ENCODE measurements at regions not wholly inside any gene's neighbourhood (a gene's known extent, or its start where the extent isn't known, plus 50 kb on each side); places are given as distances from the start of the nearest gene placed in this dataset.

- no peaks in the 10 kb centered on the region for H3K79me1 ChIP-seq (ENCODE audit: low read depth, low read length)
- no peak overlapping the region for H2AFZ ChIP-seq (ENCODE audit: low read length)
- H3K23me2 ChIP-seq (ENCODE audit: low read depth, low read length) = no peaks in the 10 kb centered on the region
- H2BK12ac ChIP-seq (ENCODE audit: low read depth, low read length) = no peak overlapping the region
- H2BK15ac ChIP-seq (ENCODE audit: low read length) = no peak overlapping the region
- H3K27me3 ChIP-seq (replicated peaks in 1 of 4; ENCODE audit: control insufficient read depth in 3 of 4, extremely low read depth in 1 of 4, insufficient read depth in 3 of 4, low read length in 3 of 4) = no peaks in the 10 kb centered on the region
- FAIRE-seq (peak; percentile 13), DNase-seq (ENCODE audit: low read depth in 1 of 2, low spot score in 2 of 2) (no peak)
- no peak overlapping the region for H3K4me2 ChIP-seq (ENCODE audit: insufficient read depth in 1 of 2, low read depth in 2 of 2, low read length in 2 of 2)
- H3K18ac ChIP-seq (ENCODE audit: extremely low read depth, low read length) = no peak overlapping the region
- no peak overlapping the region for H4K5ac ChIP-seq (ENCODE audit: insufficient read length, low read depth, low read length)
- H4K91ac ChIP-seq (replicated peaks; ENCODE audit: insufficient read length, low read length) = no peak overlapping the region
- H3K14ac ChIP-seq (ENCODE audit: insufficient read length) = no peak overlapping the region
- no peaks in the 10 kb centered on the region for H4K20me1 ChIP-seq (replicated peaks in 1 of 2; ENCODE audit: control insufficient read depth in 1 of 2, insufficient read depth in 2 of 2, low read length in 2 of 2)
- H3K9me3 ChIP-seq (ENCODE audit: insufficient read depth in 2 of 2, low read depth in 1 of 2, low read length in 1 of 2) = no peaks in the 10 kb centered on the region
- no peaks in the 10 kb centered on the region for H3K79me2 ChIP-seq (ENCODE audit: control insufficient read depth in 1 of 2, insufficient read depth in 2 of 2, low read length in 2 of 2)
- no peak overlapping the region for H3K4ac ChIP-seq (replicated peaks; ENCODE audit: insufficient read length, low read depth, low read length)
- no peak overlapping the region for H3K4me3 ChIP-seq (ENCODE audit: extremely low read depth in 1 of 4, insufficient read depth in 2 of 4, low read depth in 3 of 4, low read length in 4 of 4)
- no peak overlapping the region for H2BK5ac ChIP-seq (ENCODE audit: low read depth, low read length)
- H3K36me3 ChIP-seq (ENCODE audit: control insufficient read depth in 2 of 4, insufficient read depth in 4 of 4, low read length in 3 of 4) = no peaks in the 10 kb centered on the region
- H2BK20ac ChIP-seq (ENCODE audit: low read length) = no peak overlapping the region
- WGBS, 2 experiments (ENCODE audit: extremely low coverage in 1 of 2, insufficient coverage in 1 of 2, insufficient read length in 1 of 2, insufficient replicate concordance in 2 of 2, low coverage in 1 of 2, low lambda C conversion rate in 2 of 2, missing lambda C conversion rate in 1 of 2) = 55% methylated on average over 2 of the region's 2 CpGs; no CpG with 5 or more reads in 1 of the 2 experiments
- H2BK120ac ChIP-seq (replicated peaks; ENCODE audit: low read depth, low read length) = no peak overlapping the region
- no peak overlapping the region for H3K56ac ChIP-seq (replicated peaks; ENCODE audit: insufficient read length, low read depth, low read length)
- no peak overlapping the region for H2AK5ac ChIP-seq (ENCODE audit: low read depth, low read length)
- no peak overlapping the region for H3K27ac ChIP-seq (ENCODE audit: low read depth, low read length)
- H4K8ac ChIP-seq (ENCODE audit: extremely low read depth, insufficient read depth, low read length) = no peak overlapping the region
- H3K9ac ChIP-seq (replicated peaks in 1 of 4; ENCODE audit: extremely low read depth in 1 of 4, low read depth in 3 of 4, low read length in 3 of 4) = no peak overlapping the region
- ChIA-PET CTCF (ENCODE audit: partially characterized antibody) (interaction anchor here (0.8 to 2.2 kb wide), 10 partner anchors 8 to 278 kb away, joined by 3 to 8 read pairs (median 3); no protein-coding TSS in a partner anchor), POLR2A (ENCODE audit: partially characterized antibody) (no interaction called here)
- H3K4me1 ChIP-seq (replicated peaks in 1 of 4; ENCODE audit: control insufficient read depth in 3 of 4, insufficient read depth in 4 of 4, low read length in 3 of 4) = peaks cover 0 to 10% (median 3%) of the 10 kb centered on the region in 4 experiments; a peak in 3 of 7 replicates
- no peak overlapping the region for H3K23ac ChIP-seq (ENCODE audit: insufficient read length)
- TF ChIP-seq BACH1 (IDR thresholded peaks at IDR 0.05; ENCODE audit: low read length) = no peak
- TF ChIP-seq SIN3A (conservative IDR thresholded peaks at IDR 0.05 in 1 of 2, IDR thresholded peaks at IDR 0.05 in 1 of 2; ENCODE audit: low read depth in 1 of 2, low read length in 2 of 2) = no peak
- no peak for TF ChIP-seq TBP (IDR thresholded peaks at IDR 0.05; ENCODE audit: low read depth, low read length)
- no peak for TF ChIP-seq HDAC6 (IDR thresholded peaks at IDR 0.05; ENCODE audit: low read depth, low read length)
- no peak for TF ChIP-seq KDM5A (IDR thresholded peaks at IDR 0.05; ENCODE audit: low read length)
- no peak for TF ChIP-seq EP300 (IDR thresholded peaks at IDR 0.05; ENCODE audit: borderline replicate concordance in 1 of 2, low read depth in 2 of 2, low read length in 2 of 2)
- TF ChIP-seq NANOG (IDR thresholded peaks at IDR 0.05; ENCODE audit: insufficient read depth, low read depth, low read length, poor library complexity, severe bottlenecking) = no peak
- peak; percentile 41; the same call in 1 of the 2 replicates for TF ChIP-seq MAX (IDR thresholded peaks at IDR 0.05)
- TF ChIP-seq ASH2L (IDR thresholded peaks at IDR 0.05; ENCODE audit: low read length) = no peak
- no peak for TF ChIP-seq EZH2 (IDR thresholded peaks at IDR 0.05; ENCODE audit: low read depth, low read length, severe bottlenecking)
- TF ChIP-seq SIRT6 (IDR thresholded peaks at IDR 0.05; ENCODE audit: low read length) = no peak
- TF ChIP-seq GTF2F1 (IDR thresholded peaks at IDR 0.05; ENCODE audit: borderline replicate concordance, low read depth, low read length) = no peak
- no peak for TF ChIP-seq SRF (IDR thresholded peaks at IDR 0.05; ENCODE audit: low read depth, low read length)
These were observed 123.1 kb downstream of the OLIG3 start for GRCh38 chr6:137370871-137371633.

Measured in H1 (cell line).